H1 (cell line): ENCODE measurements at regions not wholly inside any gene's neighbourhood (a gene's known extent, or its start where the extent isn't known, plus 50 kb on each side); places are given as distances from the start of the nearest gene placed in this dataset.

Experiments
- CTCF ChIA-PET: fragments of 300-600 bp; sonication (Branson Sonifier 250); formaldehyde crosslinking; loops from one replicate; lab custom pipeline; 2021; ENCODE audit not compliant: partially characterized antibody; lab: Charles Lee
- POLR2A ChIA-PET: fragments of 300-600 bp; sonication (Branson Sonifier 250); formaldehyde crosslinking; loops from one replicate; lab custom pipeline; 2021; ENCODE audit warnings: inconsistent platforms; ENCODE audit not compliant: partially characterized antibody; lab: Charles Lee
- DNase-seq, 2 experiments: peaks; one replicate each; pipeline versions ENCODE4 v3.0.0 to v3.0.0-alpha.2; 2010 to 2022; ENCODE audit warnings: low spot score in 2 of 2, low read depth in 1 of 2, mixed read lengths in 1 of 2
- FAIRE-seq: peaks from 2 replicates; lab custom pipeline; 2011; peaks lifted over from hg19 to GRCh38; lab: Jason Lieb, UNC
- H2AFZ ChIP-seq: 2 replicates; pipeline ENCODE4 v1.8.1; 2012; ENCODE audit warnings: low read length, inconsistent platforms
- H2AK5ac ChIP-seq: 2 replicates; pipeline ENCODE4 v1.6.1; 2013; ENCODE audit warnings: low read depth, low read length
- H2BK120ac ChIP-seq: replicated peaks from 2 replicates; pipeline ENCODE3; 2013; ENCODE audit warnings: low read depth, low read length, inconsistent platforms
- H2BK12ac ChIP-seq: 2 replicates; pipeline ENCODE4 v1.6.1; 2013; ENCODE audit warnings: low read depth, low read length
- H2BK15ac ChIP-seq: 2 replicates; pipeline ENCODE4 v1.6.1; 2013; ENCODE audit warnings: low read length
- H2BK20ac ChIP-seq: 2 replicates; pipeline ENCODE4 v1.6.1; 2013; ENCODE audit warnings: low read length
- H2BK5ac ChIP-seq: 2 replicates; pipeline ENCODE4 v1.6.1; 2013; ENCODE audit warnings: low read depth, low read length
- H3K14ac ChIP-seq: 2 replicates; pipeline ENCODE4 v1.6.1; 2013; ENCODE audit warnings: inconsistent platforms; ENCODE audit not compliant: insufficient read length
- H3K18ac ChIP-seq: 2 replicates; pipeline ENCODE4 v1.6.1; 2013; ENCODE audit warnings: low read length; ENCODE audit errors: extremely low read depth
- H3K23ac ChIP-seq: 2 replicates; pipeline ENCODE4 v1.6.1; 2013; ENCODE audit warnings: inconsistent platforms; ENCODE audit not compliant: insufficient read length
- H3K23me2 ChIP-seq: 2 replicates; pipeline ENCODE4 v1.6.1; 2013; ENCODE audit warnings: low read depth, low read length
- H3K27ac ChIP-seq: 2 replicates; pipeline ENCODE4 v1.6.1; 2011; ENCODE audit warnings: low read depth, low read length, inconsistent platforms
- H3K27me3 ChIP-seq, 4 experiments: replicated peaks in 1 of 4; 1 replicate in 1 of 4; 2 replicates in 3 of 4; pipeline versions ENCODE4 v1.6.1 to v1.8.1; 2011 to 2013; ENCODE audit warnings: low read length in 3 of 4, mild to moderate bottlenecking in 3 of 4, inconsistent platforms in 2 of 4, mixed read lengths in 2 of 4, moderate library complexity in 1 of 4; ENCODE audit not compliant: control insufficient read depth in 3 of 4, insufficient read depth in 3 of 4; ENCODE audit errors: extremely low read depth in 1 of 4
- H3K36me3 ChIP-seq, 4 experiments: 2 replicates each; pipeline versions ENCODE4 v1.6.1 to v1.8.1; 2011 to 2013; ENCODE audit warnings: mild to moderate bottlenecking in 4 of 4, low read length in 3 of 4, moderate library complexity in 2 of 4, control low read depth in 1 of 4, inconsistent platforms in 1 of 4; ENCODE audit not compliant: insufficient read depth in 4 of 4, control insufficient read depth in 2 of 4
- H3K4ac ChIP-seq: replicated peaks from 2 replicates; pipeline ENCODE3; 2013; ENCODE audit warnings: low read length, low read depth, mixed read lengths, inconsistent platforms; ENCODE audit not compliant: insufficient read length
- H3K4me1 ChIP-seq, 4 experiments: replicated peaks in 1 of 4; 1 replicate in 1 of 4; 2 replicates in 3 of 4; pipeline versions ENCODE4 v1.6.1 to v1.8.1; 2011 to 2013; ENCODE audit warnings: low read length in 3 of 4, inconsistent platforms in 2 of 4, mixed read lengths in 1 of 4; ENCODE audit not compliant: insufficient read depth in 4 of 4, control insufficient read depth in 3 of 4
- H3K4me2 ChIP-seq, 2 experiments: 2 replicates each; pipeline versions ENCODE4 v1.6.1 to v1.8.1; 2011 to 2013; ENCODE audit warnings: low read depth in 2 of 2, low read length in 2 of 2, control low read depth in 1 of 2, inconsistent platforms in 1 of 2, mild to moderate bottlenecking in 1 of 2; ENCODE audit not compliant: insufficient read depth in 1 of 2
- H3K4me3 ChIP-seq, 4 experiments: fragments of 200-600, 300-600 bp in 1 of 4; sonication (generic), shearing (Covaris generic), sonication (Bioruptor Twin) in 1 of 4; 2 replicates each; pipeline versions ENCODE4 v1.5.1 to v1.8.1; 2011 to 2016; ENCODE audit warnings: low read length in 4 of 4, low read depth in 3 of 4, control low read depth in 2 of 4, inconsistent platforms in 2 of 4, mild to moderate bottlenecking in 2 of 4, mixed read lengths in 1 of 4, moderate library complexity in 1 of 4; ENCODE audit not compliant: insufficient read depth in 2 of 4; ENCODE audit errors: extremely low read depth in 1 of 4
- H3K56ac ChIP-seq: replicated peaks from 2 replicates; pipeline ENCODE3; 2013; ENCODE audit warnings: low read depth, mild to moderate bottlenecking, mixed read lengths, low read length, inconsistent platforms; ENCODE audit not compliant: insufficient read length
- H3K79me1 ChIP-seq: 2 replicates; pipeline ENCODE4 v1.6.1; 2013; ENCODE audit warnings: low read depth, low read length, control low read depth
- H3K79me2 ChIP-seq, 2 experiments: 2 replicates each; pipeline versions ENCODE4 v1.6.1 to v1.8.1; 2012 to 2013; ENCODE audit warnings: low read length in 2 of 2, mild to moderate bottlenecking in 2 of 2, inconsistent platforms in 1 of 2; ENCODE audit not compliant: insufficient read depth in 2 of 2, control insufficient read depth in 1 of 2
- H3K9ac ChIP-seq, 4 experiments: replicated peaks in 1 of 4; 1 replicate in 1 of 4; 2 replicates in 3 of 4; pipeline versions ENCODE4 v1.6.1 to v1.8.1; 2011 to 2013; ENCODE audit warnings: low read depth in 3 of 4, low read length in 3 of 4, control low read depth in 2 of 4, mild to moderate bottlenecking in 2 of 4, moderate library complexity in 2 of 4, inconsistent platforms in 1 of 4; ENCODE audit errors: extremely low read depth in 1 of 4
- H3K9me3 ChIP-seq, 2 experiments: 2 replicates each; pipeline versions ENCODE4 v1.6.1 to v1.8.1; 2012 to 2013; ENCODE audit warnings: mild to moderate bottlenecking in 2 of 2, moderate library complexity in 2 of 2, control low read depth in 1 of 2, inconsistent platforms in 1 of 2, low read depth in 1 of 2, low read length in 1 of 2, mixed read lengths in 1 of 2; ENCODE audit not compliant: insufficient read depth in 2 of 2
- H4K20me1 ChIP-seq, 2 experiments: replicated peaks in 1 of 2; 2 replicates each; pipeline versions ENCODE3 to v1.8.1; 2011 to 2013; ENCODE audit warnings: inconsistent platforms in 2 of 2, low read length in 2 of 2, mild to moderate bottlenecking in 1 of 2; ENCODE audit not compliant: insufficient read depth in 2 of 2, control insufficient read depth in 1 of 2
- H4K5ac ChIP-seq: 2 replicates; pipeline ENCODE4 v1.6.1; 2013; ENCODE audit warnings: low read length, low read depth, mixed read lengths, inconsistent platforms; ENCODE audit not compliant: insufficient read length
- H4K8ac ChIP-seq: 2 replicates; pipeline ENCODE4 v1.8.0; 2013; ENCODE audit warnings: mild to moderate bottlenecking, moderate library complexity, low read length, inconsistent platforms; ENCODE audit not compliant: insufficient read depth; ENCODE audit errors: extremely low read depth
- H4K91ac ChIP-seq: replicated peaks from 2 replicates; pipeline ENCODE3; 2013; ENCODE audit warnings: low read length, mixed read lengths, inconsistent platforms; ENCODE audit not compliant: insufficient read length
- ATF3 ChIP-seq: IDR thresholded peaks from 2 replicates; pipeline ENCODE4 v1.6.1; 2011; ENCODE audit warnings: low read depth, mild to moderate bottlenecking, low read length; ENCODE audit not compliant: insufficient read depth
- BACH1 ChIP-seq: IDR thresholded peaks from 2 replicates; pipeline ENCODE4 v1.6.1; 2012; ENCODE audit warnings: low read length, improper control_type of control experiment
- CBX8 ChIP-seq: fragments of 300-800, 300-1000 bp; sonication (generic); IDR thresholded peaks from 2 replicates; pipeline ENCODE4 v1.7.1; 2016; ENCODE audit warnings: low read depth, low read length, borderline replicate concordance
- CHD1 ChIP-seq: IDR thresholded peaks from 2 replicates; pipeline ENCODE4 v1.6.1; 2012; ENCODE audit warnings: low read depth, low read length, improper control_type of control experiment
- GABPA ChIP-seq: IDR thresholded peaks from 2 replicates; pipeline ENCODE4 v1.6.1; 2011; ENCODE audit warnings: mild to moderate bottlenecking, low read length, moderate library complexity, borderline replicate concordance; ENCODE audit not compliant: insufficient read depth
- KDM4A ChIP-seq: IDR thresholded peaks from one replicate; pipeline ENCODE4 v1.7.1; 2012; ENCODE audit warnings: low read depth, mild to moderate bottlenecking, moderate library complexity, low read length, inconsistent platforms; ENCODE audit not compliant: severe bottlenecking
- MAFK ChIP-seq: IDR thresholded peaks from 2 replicates; pipeline ENCODE4 v1.6.1; 2012; ENCODE audit warnings: low read depth, mild to moderate bottlenecking, improper control_type of control experiment, low read length
- SIN3A ChIP-seq, 2 experiments: IDR thresholded peaks in 1 of 2; conservative IDR thresholded peaks in 1 of 2; 2 replicates each; pipeline ENCODE4 v1.6.1; 2011 to 2012; ENCODE audit warnings: low read length in 2 of 2, improper control_type of control experiment in 1 of 2, low read depth in 1 of 2, mild to moderate bottlenecking in 1 of 2
- SIX5 ChIP-seq: IDR thresholded peaks from 2 replicates; pipeline ENCODE4 v1.6.1; 2011; ENCODE audit warnings: mild to moderate bottlenecking, low read depth, low read length
- SP2 ChIP-seq: IDR thresholded peaks from 2 replicates; pipeline ENCODE4 v1.6.1; 2012; ENCODE audit warnings: mild to moderate bottlenecking, low read length, inconsistent platforms
- SUZ12 ChIP-seq: fragments of 200-600 bp; sonication (generic); IDR thresholded peaks from 2 replicates; pipeline ENCODE4 v1.6.1; 2012; ENCODE audit warnings: mild to moderate bottlenecking, inconsistent platforms, low read length, moderate library complexity, mixed read lengths
- TAF1 ChIP-seq: IDR thresholded peaks from 2 replicates; pipeline ENCODE4 v1.6.1; 2011; ENCODE audit warnings: mild to moderate bottlenecking, low read depth, low read length
- TCF12 ChIP-seq: IDR thresholded peaks from 2 replicates; pipeline ENCODE4 v1.6.1; 2011; ENCODE audit warnings: low read depth, mild to moderate bottlenecking, low read length
- YY1 ChIP-seq: IDR thresholded peaks from 2 replicates; pipeline ENCODE4 v1.6.1; 2011; ENCODE audit warnings: low read depth, mild to moderate bottlenecking, low read length
- WGBS, 2 experiments: shearing (Covaris generic) in 1 of 2; methylation state at CpG; one replicate each; pipeline versions ENCODE4 v1.1.6 to v1.1.7; 2013 to 2015; ENCODE audit warnings: low lambda C conversion rate in 2 of 2, mixed read lengths in 2 of 2, inconsistent platforms in 1 of 2, low coverage in 1 of 2, missing lambda C conversion rate in 1 of 2; ENCODE audit not compliant: insufficient replicate concordance in 2 of 2, insufficient coverage in 1 of 2, insufficient read length in 1 of 2; ENCODE audit errors: extremely low coverage in 1 of 2, missing lambda C conversion rate in 1 of 2; 5-methylcytosine and 5-hydroxymethylcytosine counted together

- Histone ChIP-seq H3K23ac (no peak overlapping the region), H3K27ac (no peak overlapping the region), H3K27me3 (no peaks in the 10 kb centered on the region), H4K8ac (no peak overlapping the region), H3K36me3 (no peaks in the 10 kb centered on the region), H3K4me2 (no peak overlapping the region), H2BK120ac (no peak overlapping the region), H2BK20ac (no peak overlapping the region), H2BK5ac (no peak overlapping the region), H3K79me2 (no peaks in the 10 kb centered on the region), H3K4me1 (no peaks in the 10 kb centered on the region), H3K4me3 (no peak overlapping the region), H3K79me1 (no peaks in the 10 kb centered on the region), H3K18ac (no peak overlapping the region), H3K9me3 (no peaks in the 10 kb centered on the region), H3K14ac (no peak overlapping the region), H4K20me1 (no peaks in the 10 kb centered on the region), H4K5ac (no peak overlapping the region), H2BK12ac (no peak overlapping the region), H2AFZ (no peak overlapping the region), H3K23me2 (no peaks in the 10 kb centered on the region; the same call in 1 of the 2 replicates), H2AK5ac (no peak overlapping the region), H3K9ac (no peak overlapping the region)
- CTCF ChIA-PET: no interaction called here
- POLR2A ChIA-PET: no interaction called here
- WGBS, 2 experiments: 74% methylated on average over 4 of the region's 4 CpGs; no CpG with 5 or more reads in 1 of the 2 experiments
- DNase-seq: no peak
- TF ChIP-seq SIN3A (conservative IDR thresholded peaks at IDR 0.05 in 1 of 2, IDR thresholded peaks at IDR 0.05 in 1 of 2; ENCODE audit: low read depth in 1 of 2, low read length in 2 of 2): no peak
- TF ChIP-seq SUZ12: no peak
- TF ChIP-seq BACH1: no peak
- TF ChIP-seq CBX8: no peak
- no peak for TF ChIP-seq SP2
- no peak for TF ChIP-seq TCF12
- TF ChIP-seq GABPA: no peak
- TF ChIP-seq TAF1: no peak
- no peak for TF ChIP-seq YY1
- TF ChIP-seq SIX5: no peak
- no peak for TF ChIP-seq ATF3
- TF ChIP-seq MAFK: no peak
- no peak for TF ChIP-seq CHD1
- TF ChIP-seq KDM4A: no peak
- TF ChIP-seq, all 59 proteins: peak for 0
- no peak overlapping the region for H3K56ac ChIP-seq
- no peak overlapping the region for H3K4ac ChIP-seq
- no peak overlapping the region for H2BK15ac ChIP-seq
- FAIRE-seq: no peak
- no peak overlapping the region for H4K91ac ChIP-seq
Observed at GRCh38 chr12:90079529-90080210, 371.0 kb upstream of the ATP2B1 start.
